LNCaP clone FGC (cell line): ENCODE measurements at regions not wholly inside any gene's neighbourhood (a gene's known extent, or its start where the extent isn't known, plus 50 kb on each side); places are given as distances from the start of the nearest gene placed in this dataset.
"Not testable (repeated sequence)": the region's sequence is repeated elsewhere in the genome, so short reads cannot be mapped to it uniquely, and the experiment has no call there.

Experiments used
- DNase-seq: peaks from one replicate; pipeline ENCODE4 v3.0.0-alpha.2; 2011; ENCODE audit warnings: low read depth
- H3K4me3 ChIP-seq: 2 replicates; pipeline ENCODE4 v1.5.1; 2011; ENCODE audit warnings: mild to moderate bottlenecking, low read depth, low read length, control low read depth
- CTCF ChIP-seq: IDR thresholded peaks from 2 replicates; pipeline ENCODE4 v1.5.1; 2012; ENCODE audit warnings: mild to moderate bottlenecking; ENCODE audit not compliant: control insufficient read depth, insufficient read depth; ENCODE audit errors: extremely low read depth

GRCh38 chr10:30722956-30723620 lies 93.5 kb upstream of the LYZL2 start:
- DNase-seq, result no peak
- no peak for TF ChIP-seq CTCF
- H3K4me3 ChIP-seq, result no peak overlapping the region

- no peak overlapping the region for H3K4me3 ChIP-seq
- TF ChIP-seq CTCF, result no peak
- no peak for DNase-seq
Measured at GRCh38 chr10:30719832-30720231, 90.3 kb upstream of the LYZL2 start.

- DNase-seq, result no peak
- H3K4me3 ChIP-seq, result no peak overlapping the region
- TF ChIP-seq CTCF, result no peak
Measured at GRCh38 chr10:30709700-30710358, 80.3 kb upstream of the LYZL2 start.

GRCh38 chr10:30709229-30709628 lies 79.7 kb upstream of the LYZL2 start:
- no peak overlapping the region for H3K4me3 ChIP-seq

GRCh38 chr10:30708234-30708633 lies 78.7 kb upstream of the LYZL2 start:
- no peak for DNase-seq
- no peak overlapping the region for H3K4me3 ChIP-seq
- TF ChIP-seq CTCF, result no peak

More at GRCh38 chr10:30709229-30709628, 79.7 kb upstream of the LYZL2 start:
- no peak for TF ChIP-seq CTCF
- DNase-seq, result no peak

GRCh38 chr10:30706189-30706588 lies 76.6 kb upstream of the LYZL2 start:
- not testable (repeated sequence) for DNase-seq, H3K4me3 ChIP-seq

- TF ChIP-seq CTCF, result no peak
- H3K4me3 ChIP-seq, result no peak overlapping the region
- no peak for DNase-seq
Measured at GRCh38 chr10:30705625-30706149, 76.1 kb upstream of the LYZL2 start.
